ENCODE measurements at regions not wholly inside any gene's neighbourhood (a gene's known extent, or its start where the extent isn't known, plus 50 kb on each side); places are given as distances from the start of the nearest gene placed in this dataset.

DNA sequence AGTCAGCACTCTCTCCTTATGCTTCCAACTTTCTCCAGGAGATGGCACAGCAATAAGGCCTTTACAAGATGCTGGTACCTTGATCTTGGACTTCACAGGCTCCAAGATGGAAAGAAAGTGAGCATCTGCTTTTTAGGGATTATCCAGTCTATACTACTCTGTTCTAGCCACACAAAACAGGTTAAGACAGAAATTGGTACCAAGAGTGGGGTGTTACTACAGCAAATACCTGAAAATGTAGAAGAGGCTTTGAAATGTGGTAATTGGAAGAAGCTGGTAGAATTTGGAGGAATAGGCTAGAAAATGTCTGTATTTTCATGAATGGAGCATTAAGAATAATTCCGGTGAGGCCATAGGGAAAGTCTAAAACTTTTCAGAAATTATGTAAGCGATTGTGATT, 484.8 kb upstream of the GRIA1 start:
- TF ChIP-seq, protein P1, sequence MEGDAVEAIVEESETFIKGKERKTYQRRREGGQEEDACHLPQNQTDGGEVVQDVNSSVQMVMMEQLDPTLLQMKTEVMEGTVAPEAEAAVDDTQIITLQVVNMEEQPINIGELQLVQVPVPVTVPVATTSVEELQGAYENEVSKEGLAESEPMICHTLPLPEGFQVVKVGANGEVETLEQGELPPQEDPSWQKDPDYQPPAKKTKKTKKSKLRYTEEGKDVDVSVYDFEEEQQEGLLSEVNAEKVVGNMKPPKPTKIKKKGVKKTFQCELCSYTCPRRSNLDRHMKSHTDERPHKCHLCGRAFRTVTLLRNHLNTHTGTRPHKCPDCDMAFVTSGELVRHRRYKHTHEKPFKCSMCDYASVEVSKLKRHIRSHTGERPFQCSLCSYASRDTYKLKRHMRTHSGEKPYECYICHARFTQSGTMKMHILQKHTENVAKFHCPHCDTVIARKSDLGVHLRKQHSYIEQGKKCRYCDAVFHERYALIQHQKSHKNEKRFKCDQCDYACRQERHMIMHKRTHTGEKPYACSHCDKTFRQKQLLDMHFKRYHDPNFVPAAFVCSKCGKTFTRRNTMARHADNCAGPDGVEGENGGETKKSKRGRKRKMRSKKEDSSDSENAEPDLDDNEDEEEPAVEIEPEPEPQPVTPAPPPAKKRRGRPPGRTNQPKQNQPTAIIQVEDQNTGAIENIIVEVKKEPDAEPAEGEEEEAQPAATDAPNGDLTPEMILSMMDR (conservative IDR thresholded peaks at IDR 0.05), result no peak
- no peak for TF ChIP-seq ZFX (IDR thresholded peaks at IDR 0.05)

Data from C4-2B (cell line).